Heart right ventricle (tissue), 16 donors: ENCODE measurements at regions not wholly inside any gene's neighbourhood (a gene's known extent, or its start where the extent isn't known, plus 50 kb on each side); places are given as distances from the start of the nearest gene placed in this dataset.

ENCODE experiments used
- ATAC-seq, 8 donors: fragments of 200-7000 bp; cut with Tn5 transposase; one replicate each; pipeline ENCODE4 v1.9.1; 2020; ENCODE audit warnings: mild to moderate bottlenecking in 8 of 8, moderate library complexity in 8 of 8, moderate number of reproducible peaks in 1 of 8
- DNase-seq, 2 donors: peaks; one replicate each; pipeline ENCODE4 v3.0.0-alpha.2; 2020
- H3K27ac ChIP-seq, 10 donors: fragments of 200-600 bp; sonication (generic) in 2 of 10; one replicate each; pipeline versions ENCODE4 v1.5.0 to v1.8.0; 2020 to 2022; ENCODE audit warnings: mild to moderate bottlenecking in 3 of 10
- H3K27me3 ChIP-seq, 7 donors: fragments of 200-600 bp; one replicate each; pipeline ENCODE4 v1.8.0; 2021 to 2022; ENCODE audit warnings: mild to moderate bottlenecking in 2 of 7
- H3K36me3 ChIP-seq, 9 donors: fragments of 200-600 bp; sonication (generic) in 1 of 9; one replicate each; pipeline versions ENCODE4 v1.5.0 to v1.8.0; 2020 to 2022; ENCODE audit warnings: mild to moderate bottlenecking in 2 of 9
- H3K4me1 ChIP-seq, 9 donors: fragments of 200-600 bp; sonication (generic) in 1 of 9; one replicate each; pipeline versions ENCODE4 v1.5.0 to v1.8.0; 2020 to 2022; ENCODE audit warnings: mild to moderate bottlenecking in 4 of 9
- H3K4me3 ChIP-seq, 10 donors: fragments of 200-600 bp; sonication (generic) in 2 of 10; one replicate each; pipeline versions ENCODE4 v1.5.0 to v1.8.0; 2020 to 2022; ENCODE audit warnings: mild to moderate bottlenecking in 7 of 10, moderate library complexity in 2 of 10
- H3K9me3 ChIP-seq, 11 donors: fragments of 200-600 bp in 10 of 11; sonication (generic) in 2 of 11; one replicate each; pipeline versions ENCODE4 v1.5.0 to v1.8.0; 2013 to 2022; ENCODE audit warnings: mild to moderate bottlenecking in 2 of 11, control low read depth in 1 of 11, moderate library complexity in 1 of 11
- WGBS, 2 donors: extraction: QIAGEN DNeasy Blood & Tissue Kit; methylation state at CpG; one replicate each; pipeline ENCODE4 v1.1.7; 2013; ENCODE audit warnings: inconsistent platforms in 1 of 2; 5-methylcytosine and 5-hydroxymethylcytosine counted together
- intact Hi-C, 10 donors: fragments of 100-400 bp; cut with DNase I; formaldehyde crosslinking; loops; one replicate each; pipeline versions ENCODE4 v1.11.1 to v1.14.2; 2022
- TF ChIP-seq, protein P1 (sequence below), 9 donors: fragments of 200-600 bp; sonication (generic) in 2 of 9; IDR thresholded peaks; one replicate each; pipeline versions ENCODE4 v1.5.0 to v1.8.0; 2021 to 2022; ENCODE audit warnings: antibody characterized with exemption in 9 of 9, mild to moderate bottlenecking in 5 of 9, moderate library complexity in 1 of 9
- donor health status: Arrhythmogenic right ventricular cardiomyopathy.
- donor health status: ischemic (EF 13 %, LVEDD 7.1; RV severe dilation, severe dysfunction).
- donor health status: healthy with polysubstance abuse.
- donor health status: DM: no; HTN: yes; CAD: no.
- donor health status: DM: no; HTN: no; CAD: no.
- donor health status: ischemic (EF 25% LVEDD 6.9; RV normal size, moderate dysfunction).
- donor health status: ischemic (EF 25% LVEDD 5.7; RV mildly dilated, moderate dysfunction).
- donor health status: healthy.
- donor health status: DM: yes; HTN: yes; CAD: no.
- donor health status: Ischemic cardiomyopathy.
- donor health status: ischemic (EF 35%, LVEDD 5.7; RV mildly dilated, moderate dysfunction).
- donor health status: nonischemic (EF 11% LVEDD 7.7; RV severe dilation, severe dysfunction).
- donor health status: DM: yes; HTN: yes; CAD: no.
- donor health status: PGD.
- donor health status: ischemic (EF 29% LVEDD 5.4; RV normal size, mild dysfunction).
- donor health status: nonischemic (EF 23%, LVEDD 6.1; RV moderate dilation, normal function).

DNA sequence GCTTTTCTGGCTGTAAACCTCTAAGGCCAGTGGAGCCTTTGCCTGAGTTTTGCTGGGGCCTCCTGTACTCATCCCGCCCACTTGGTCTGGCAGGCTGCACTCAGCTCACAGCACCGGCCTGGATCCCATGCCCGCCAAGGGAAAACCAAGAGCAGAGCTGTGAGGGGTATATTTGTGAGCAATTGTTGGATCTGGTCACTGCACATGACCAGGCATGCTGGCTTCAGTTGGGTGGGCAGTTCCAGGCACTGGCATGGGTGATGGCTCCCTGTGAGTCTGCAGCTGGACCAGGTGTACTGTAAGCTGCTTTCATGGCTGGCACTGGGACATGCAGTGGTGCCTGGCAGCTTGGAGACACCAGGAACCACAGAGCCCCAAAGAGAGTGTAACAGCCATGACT is 563.1 kb upstream of the RGS18 start:
- DNase-seq (no peak), ATAC-seq (no peak)
- Histone ChIP-seq H3K4me3 (no peak overlapping the region), H3K9me3 (no peaks in the 10 kb centered on the region), H3K27ac (no peak overlapping the region), H3K27me3 (no peaks in the 10 kb centered on the region), H3K36me3 (no peaks in the 10 kb centered on the region), H3K4me1 (no peaks in the 10 kb centered on the region)
- WGBS, 2 donors: 93 to 97% methylated on average over 3 of the region's 3 CpGs
- intact Hi-C loops: no loop called here
- TF ChIP-seq, protein P1, sequence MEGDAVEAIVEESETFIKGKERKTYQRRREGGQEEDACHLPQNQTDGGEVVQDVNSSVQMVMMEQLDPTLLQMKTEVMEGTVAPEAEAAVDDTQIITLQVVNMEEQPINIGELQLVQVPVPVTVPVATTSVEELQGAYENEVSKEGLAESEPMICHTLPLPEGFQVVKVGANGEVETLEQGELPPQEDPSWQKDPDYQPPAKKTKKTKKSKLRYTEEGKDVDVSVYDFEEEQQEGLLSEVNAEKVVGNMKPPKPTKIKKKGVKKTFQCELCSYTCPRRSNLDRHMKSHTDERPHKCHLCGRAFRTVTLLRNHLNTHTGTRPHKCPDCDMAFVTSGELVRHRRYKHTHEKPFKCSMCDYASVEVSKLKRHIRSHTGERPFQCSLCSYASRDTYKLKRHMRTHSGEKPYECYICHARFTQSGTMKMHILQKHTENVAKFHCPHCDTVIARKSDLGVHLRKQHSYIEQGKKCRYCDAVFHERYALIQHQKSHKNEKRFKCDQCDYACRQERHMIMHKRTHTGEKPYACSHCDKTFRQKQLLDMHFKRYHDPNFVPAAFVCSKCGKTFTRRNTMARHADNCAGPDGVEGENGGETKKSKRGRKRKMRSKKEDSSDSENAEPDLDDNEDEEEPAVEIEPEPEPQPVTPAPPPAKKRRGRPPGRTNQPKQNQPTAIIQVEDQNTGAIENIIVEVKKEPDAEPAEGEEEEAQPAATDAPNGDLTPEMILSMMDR (IDR thresholded peaks at IDR 0.05): no peak

DNA sequence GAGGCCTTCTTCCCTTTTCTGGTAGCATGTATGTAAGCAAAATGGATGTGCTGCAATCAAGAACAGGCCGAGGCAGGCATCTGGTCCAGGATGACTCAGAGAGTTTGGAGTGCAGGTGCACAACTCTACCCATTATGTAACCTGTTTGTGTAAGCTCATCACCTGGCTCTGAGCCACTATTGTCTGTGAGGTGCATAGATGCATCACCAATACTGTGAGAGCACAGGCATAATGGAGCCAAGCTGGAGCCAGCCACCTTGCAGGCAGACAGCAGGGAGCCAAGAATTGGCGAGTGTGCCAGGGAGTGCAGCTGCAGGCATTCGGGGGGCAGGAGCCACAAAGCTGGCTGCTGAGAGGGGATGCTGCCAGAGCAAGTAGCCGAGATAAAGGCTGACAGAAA is 549.9 kb upstream of the RGS18 start:
- H3K27me3 ChIP-seq: no peaks in the 10 kb centered on the region
- no peak overlapping the region for H3K4me3 ChIP-seq
- no peaks in the 10 kb centered on the region for H3K36me3 ChIP-seq
- no peaks in the 10 kb centered on the region for H3K4me1 ChIP-seq
- H3K27ac ChIP-seq: no peak overlapping the region
- H3K9me3 ChIP-seq: no peaks in the 10 kb centered on the region
- intact Hi-C loops: no loop called here
- TF ChIP-seq, protein P1 (IDR thresholded peaks at IDR 0.05): no peak
- ATAC-seq (no peak), DNase-seq (no peak)
- 85 to 88% methylated on average over 4 of the region's 4 CpGs for WGBS, 2 donors

DNA sequence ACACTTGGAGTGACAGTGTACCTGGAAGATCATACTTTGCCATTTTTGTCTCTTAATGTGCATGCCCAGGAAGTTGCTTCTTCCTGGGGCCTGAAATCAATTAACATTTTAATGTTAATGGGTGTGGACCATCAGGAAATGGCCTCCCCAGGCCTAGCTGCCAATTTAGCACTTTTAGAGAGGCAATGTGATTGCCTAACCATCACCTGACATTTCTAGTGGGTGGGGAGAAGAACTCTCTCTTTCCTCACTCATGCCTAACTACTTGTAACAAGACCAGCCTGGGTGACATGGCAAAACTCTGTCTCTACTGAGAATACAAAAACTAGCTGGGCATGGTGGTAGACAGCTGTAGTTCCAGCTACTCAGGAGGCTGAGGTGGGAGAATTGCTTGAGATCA is 549.0 kb upstream of the RGS18 start:
- intact Hi-C loops: no loop called here
- Histone ChIP-seq H3K4me1 (no peaks in the 10 kb centered on the region), H3K27me3 (no peaks in the 10 kb centered on the region), H3K9me3 (no peaks in the 10 kb centered on the region), H3K27ac (no peak overlapping the region), H3K36me3 (no peaks in the 10 kb centered on the region), H3K4me3 (no peak overlapping the region)
- ATAC-seq: no peak
- TF ChIP-seq, protein P1 (IDR thresholded peaks at IDR 0.05): no peak
- DNase-seq: no peak

DNA sequence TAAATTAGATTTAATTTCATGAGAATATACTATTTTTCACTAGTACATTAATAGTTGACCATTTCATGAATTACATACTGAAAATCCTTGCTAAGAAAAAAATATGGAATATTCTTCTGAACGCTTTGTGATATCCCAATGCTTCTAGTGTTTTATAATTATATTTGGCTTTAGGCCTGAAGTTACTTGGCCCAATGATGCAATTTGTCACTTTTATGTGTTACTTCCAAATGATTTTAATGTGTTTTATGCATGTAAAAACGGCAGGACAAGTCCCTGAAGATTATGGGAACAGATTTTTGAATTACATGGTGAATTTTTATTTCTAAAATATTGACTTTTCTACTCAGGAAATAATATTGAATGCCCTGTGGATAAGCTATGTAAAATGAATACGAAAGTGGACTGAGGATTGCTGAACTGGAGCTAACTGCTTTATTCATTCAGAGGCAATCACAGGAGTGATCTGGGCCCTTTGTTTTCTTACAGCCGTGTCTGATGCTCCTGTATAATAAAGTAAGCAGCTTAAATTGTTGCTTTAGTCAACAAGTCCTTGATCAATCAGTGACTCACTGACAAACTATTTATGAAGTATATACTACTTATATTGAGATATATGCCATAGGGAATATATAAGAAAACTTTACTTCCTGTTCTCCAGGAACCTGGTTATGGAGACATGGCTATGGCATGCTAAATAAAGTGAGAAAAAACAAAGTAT is 543.0 kb upstream of the RGS18 start:
- Histone ChIP-seq H3K4me3 (no peak overlapping the region), H3K4me1 (no peaks in the 10 kb centered on the region), H3K9me3 (no peaks in the 10 kb centered on the region), H3K36me3 (no peaks in the 10 kb centered on the region), H3K27ac (no peak overlapping the region), H3K27me3 (no peaks in the 10 kb centered on the region)
- ATAC-seq (no peak), DNase-seq (no peak)
- TF ChIP-seq, protein P1 (IDR thresholded peaks at IDR 0.05): no peak
- 62 to 77% methylated on average over 4 of the region's 4 CpGs for WGBS, 2 donors
- intact Hi-C loops: no loop called here
